ENCODE measurements at regions not wholly inside any gene's neighbourhood (a gene's known extent, or its start where the extent isn't known, plus 50 kb on each side); places are given as distances from the start of the nearest gene placed in this dataset.
"Not testable (repeated sequence)": the region's sequence is repeated elsewhere in the genome, so short reads cannot be mapped to it uniquely, and the experiment has no call there.

- peaks cover 17% of the 10 kb centered on the region for H3K4me1 ChIP-seq
- H3K9me3 ChIP-seq: peaks cover 15% of the 10 kb centered on the region
- H4K20me1 ChIP-seq: no peaks in the 10 kb centered on the region
- no peaks in the 10 kb centered on the region for H3K27me3 ChIP-seq
- no peak overlapping the region for H3K9ac ChIP-seq
- H3K27ac ChIP-seq: no peak overlapping the region
- TF ChIP-seq Cebpa-rat (IDR thresholded peaks at IDR 0.05): no peak
- no peak overlapping the region for H3K4me2 ChIP-seq
- no peak overlapping the region for H3K4me3 ChIP-seq
- H3K36me3 ChIP-seq: no peaks in the 10 kb centered on the region
Measured at GRCh38 chr3:188007897-188008296, 146.1 kb upstream of the LPP start.

GRCh38 chr3:188008582-188009213 lies 145.3 kb upstream of the LPP start:
- Histone ChIP-seq H3K36me3 (no peaks in the 10 kb centered on the region), H4K20me1 (no peaks in the 10 kb centered on the region), H3K9me3 (peaks cover 15% of the 10 kb centered on the region), H3K4me3 (no peak overlapping the region), H3K4me1 (peaks cover 17% of the 10 kb centered on the region), H3K4me2 (no peak overlapping the region), H3K27me3 (no peaks in the 10 kb centered on the region), H3K9ac (no peak overlapping the region), H3K27ac (no peak overlapping the region)
- no peak for TF ChIP-seq Cebpa-rat (IDR thresholded peaks at IDR 0.05)

GRCh38 chr3:188010478-188010877 lies 143.5 kb upstream of the LPP start:
- Histone ChIP-seq H3K36me3 (no peaks in the 10 kb centered on the region), H3K4me1 (peaks cover 17% of the 10 kb centered on the region), H3K27me3 (no peaks in the 10 kb centered on the region), H3K4me3 (no peak overlapping the region), H3K9ac (no peak overlapping the region), H3K9me3 (peaks cover 15% of the 10 kb centered on the region), H3K27ac (no peak overlapping the region), H4K20me1 (no peaks in the 10 kb centered on the region), H3K4me2 (no peak overlapping the region)
- no peak for TF ChIP-seq Cebpa-rat (IDR thresholded peaks at IDR 0.05)

GRCh38 chr3:188019727-188020126 lies 134.2 kb upstream of the LPP start:
- H4K20me1 ChIP-seq: no peaks in the 10 kb centered on the region
- H3K27me3 ChIP-seq: no peaks in the 10 kb centered on the region
- H3K9me3 ChIP-seq: peaks cover 19% of the 10 kb centered on the region; the same call in 1 of the 2 replicates
- TF ChIP-seq Cebpa-rat (IDR thresholded peaks at IDR 0.05): no peak
- no peak overlapping the region for H3K27ac ChIP-seq
- no peak overlapping the region for H3K4me3 ChIP-seq
- H3K4me1 ChIP-seq: 0 out of 2 replicates have a peak, but pooled peaks cover 8% of the 10 kb centered on the region
- no peak overlapping the region for H3K4me2 ChIP-seq
- H3K9ac ChIP-seq: no peak overlapping the region
- H3K36me3 ChIP-seq: no peaks in the 10 kb centered on the region

GRCh38 chr3:188021041-188021440 lies 132.9 kb upstream of the LPP start:
- Histone ChIP-seq H3K4me2 (no peak overlapping the region), H3K27ac (no peak overlapping the region), H4K20me1 (no peaks in the 10 kb centered on the region), H3K4me1 (0 out of 2 replicates have a peak, but pooled peaks cover 8% of the 10 kb centered on the region), H3K36me3 (no peaks in the 10 kb centered on the region), H3K4me3 (no peak overlapping the region), H3K27me3 (no peaks in the 10 kb centered on the region), H3K9ac (no peak overlapping the region), H3K9me3 (peaks cover 19% of the 10 kb centered on the region; the same call in 1 of the 2 replicates)
- TF ChIP-seq Cebpa-rat (IDR thresholded peaks at IDR 0.05): no peak

GRCh38 chr3:188021502-188022040 lies 132.4 kb upstream of the LPP start:
- H3K9ac ChIP-seq: no peak overlapping the region
- no peaks in the 10 kb centered on the region for H3K36me3 ChIP-seq
- no peaks in the 10 kb centered on the region for H3K27me3 ChIP-seq
- H3K4me3 ChIP-seq: no peak overlapping the region
- 0 out of 2 replicates have a peak, but pooled peaks cover 8% of the 10 kb centered on the region for H3K4me1 ChIP-seq
- no peaks in the 10 kb centered on the region for H4K20me1 ChIP-seq
- H3K4me2 ChIP-seq: no peak overlapping the region
- peaks cover 19% of the 10 kb centered on the region; the same call in 1 of the 2 replicates for H3K9me3 ChIP-seq
- no peak for TF ChIP-seq Cebpa-rat (IDR thresholded peaks at IDR 0.05)
- no peak overlapping the region for H3K27ac ChIP-seq

- H3K27ac ChIP-seq, H4K20me1 ChIP-seq, H3K27me3 ChIP-seq: not testable (repeated sequence)
Measured at GRCh38 chr3:188022902-188023301, 131.1 kb upstream of the LPP start.

GRCh38 chr3:188025555-188025954 lies 128.4 kb upstream of the LPP start:
- H3K27me3 ChIP-seq: no peaks in the 10 kb centered on the region
- no peaks in the 10 kb centered on the region for H4K20me1 ChIP-seq
- H3K4me1 ChIP-seq: 0 out of 2 replicates have a peak, but pooled peaks cover under 1% of the 10 kb centered on the region
- no peak overlapping the region for H3K4me2 ChIP-seq
- H3K27ac ChIP-seq: no peak overlapping the region
- H3K36me3 ChIP-seq: no peaks in the 10 kb centered on the region
- H3K4me3 ChIP-seq: no peak overlapping the region
- no peak overlapping the region for H3K9ac ChIP-seq
- H3K9me3 ChIP-seq: peaks cover 23% of the 10 kb centered on the region; the same call in 1 of the 2 replicates
- TF ChIP-seq Cebpa-rat (IDR thresholded peaks at IDR 0.05): no peak

More at GRCh38 chr3:188022902-188023301, 131.1 kb upstream of the LPP start:
- H3K4me3 ChIP-seq, H3K36me3 ChIP-seq, H3K4me1 ChIP-seq, H3K9ac ChIP-seq, H3K4me2 ChIP-seq: not testable (repeated sequence)
- H3K9me3 ChIP-seq: peaks cover 19% of the 10 kb centered on the region; the same call in 1 of the 2 replicates

- Histone ChIP-seq H3K9me3 (peaks cover 18% of the 10 kb centered on the region; the same call in 1 of the 2 replicates), H3K4me2 (no peak overlapping the region), H3K27me3 (no peaks in the 10 kb centered on the region), H3K4me3 (no peak overlapping the region), H4K20me1 (no peaks in the 10 kb centered on the region), H3K27ac (no peak overlapping the region), H3K4me1 (peaks cover 8% of the 10 kb centered on the region), H3K9ac (no peak overlapping the region), H3K36me3 (no peaks in the 10 kb centered on the region)
- no peak for TF ChIP-seq Cebpa-rat (IDR thresholded peaks at IDR 0.05)
Measured at GRCh38 chr3:188026191-188026968, 127.6 kb upstream of the LPP start.

- H3K4me2 ChIP-seq: peak overlapping the region; percentile 62
- peak overlapping the region; percentile 28; the same call in 1 of the 2 replicates for H3K27ac ChIP-seq
- no peaks in the 10 kb centered on the region for H3K36me3 ChIP-seq
- peaks cover 27% of the 10 kb centered on the region for H3K4me1 ChIP-seq
- H3K9ac ChIP-seq: no peak overlapping the region
- H3K4me3 ChIP-seq: no peak overlapping the region
- peaks cover 46% of the 10 kb centered on the region for H3K9me3 ChIP-seq
- TF ChIP-seq Cebpa-rat (IDR thresholded peaks at IDR 0.05): no peak
- H3K27me3 ChIP-seq: no peaks in the 10 kb centered on the region
- no peaks in the 10 kb centered on the region for H4K20me1 ChIP-seq
Measured at GRCh38 chr3:188031121-188031520, 122.8 kb upstream of the LPP start.

All from BLaER1 (cell line).